H1 (cell line): ENCODE measurements at regions not wholly inside any gene's neighbourhood (a gene's known extent, or its start where the extent isn't known, plus 50 kb on each side); places are given as distances from the start of the nearest gene placed in this dataset.

Source experiments
- CTCF ChIA-PET: fragments of 300-600 bp; sonication (Branson Sonifier 250); formaldehyde crosslinking; loops from one replicate; lab custom pipeline; 2021; ENCODE audit not compliant: partially characterized antibody; lab: Charles Lee
- POLR2A ChIA-PET: fragments of 300-600 bp; sonication (Branson Sonifier 250); formaldehyde crosslinking; loops from one replicate; lab custom pipeline; 2021; ENCODE audit warnings: inconsistent platforms; ENCODE audit not compliant: partially characterized antibody; lab: Charles Lee
- DNase-seq, 2 experiments: peaks; one replicate each; pipeline versions ENCODE4 v3.0.0 to v3.0.0-alpha.2; 2010 to 2022; ENCODE audit warnings: low spot score in 2 of 2, low read depth in 1 of 2, mixed read lengths in 1 of 2
- FAIRE-seq: peaks from 2 replicates; lab custom pipeline; 2011; peaks lifted over from hg19 to GRCh38; lab: Jason Lieb, UNC
- H2AFZ ChIP-seq: 2 replicates; pipeline ENCODE4 v1.8.1; 2012; ENCODE audit warnings: low read length, inconsistent platforms
- H2AK5ac ChIP-seq: 2 replicates; pipeline ENCODE4 v1.6.1; 2013; ENCODE audit warnings: low read depth, low read length
- H2BK120ac ChIP-seq: replicated peaks from 2 replicates; pipeline ENCODE3; 2013; ENCODE audit warnings: low read depth, low read length, inconsistent platforms
- H2BK12ac ChIP-seq: 2 replicates; pipeline ENCODE4 v1.6.1; 2013; ENCODE audit warnings: low read depth, low read length
- H2BK15ac ChIP-seq: 2 replicates; pipeline ENCODE4 v1.6.1; 2013; ENCODE audit warnings: low read length
- H2BK20ac ChIP-seq: 2 replicates; pipeline ENCODE4 v1.6.1; 2013; ENCODE audit warnings: low read length
- H2BK5ac ChIP-seq: 2 replicates; pipeline ENCODE4 v1.6.1; 2013; ENCODE audit warnings: low read depth, low read length
- H3K14ac ChIP-seq: 2 replicates; pipeline ENCODE4 v1.6.1; 2013; ENCODE audit warnings: inconsistent platforms; ENCODE audit not compliant: insufficient read length
- H3K18ac ChIP-seq: 2 replicates; pipeline ENCODE4 v1.6.1; 2013; ENCODE audit warnings: low read length; ENCODE audit errors: extremely low read depth
- H3K23ac ChIP-seq: 2 replicates; pipeline ENCODE4 v1.6.1; 2013; ENCODE audit warnings: inconsistent platforms; ENCODE audit not compliant: insufficient read length
- H3K23me2 ChIP-seq: 2 replicates; pipeline ENCODE4 v1.6.1; 2013; ENCODE audit warnings: low read depth, low read length
- H3K27ac ChIP-seq: 2 replicates; pipeline ENCODE4 v1.6.1; 2011; ENCODE audit warnings: low read depth, low read length, inconsistent platforms
- H3K27me3 ChIP-seq, 4 experiments: replicated peaks in 1 of 4; 1 replicate in 1 of 4; 2 replicates in 3 of 4; pipeline versions ENCODE4 v1.6.1 to v1.8.1; 2011 to 2013; ENCODE audit warnings: low read length in 3 of 4, mild to moderate bottlenecking in 3 of 4, inconsistent platforms in 2 of 4, mixed read lengths in 2 of 4, moderate library complexity in 1 of 4; ENCODE audit not compliant: control insufficient read depth in 3 of 4, insufficient read depth in 3 of 4; ENCODE audit errors: extremely low read depth in 1 of 4
- H3K36me3 ChIP-seq, 4 experiments: 2 replicates each; pipeline versions ENCODE4 v1.6.1 to v1.8.1; 2011 to 2013; ENCODE audit warnings: mild to moderate bottlenecking in 4 of 4, low read length in 3 of 4, moderate library complexity in 2 of 4, control low read depth in 1 of 4, inconsistent platforms in 1 of 4; ENCODE audit not compliant: insufficient read depth in 4 of 4, control insufficient read depth in 2 of 4
- H3K4ac ChIP-seq: replicated peaks from 2 replicates; pipeline ENCODE3; 2013; ENCODE audit warnings: low read length, low read depth, mixed read lengths, inconsistent platforms; ENCODE audit not compliant: insufficient read length
- H3K4me1 ChIP-seq, 4 experiments: replicated peaks in 1 of 4; 1 replicate in 1 of 4; 2 replicates in 3 of 4; pipeline versions ENCODE4 v1.6.1 to v1.8.1; 2011 to 2013; ENCODE audit warnings: low read length in 3 of 4, inconsistent platforms in 2 of 4, mixed read lengths in 1 of 4; ENCODE audit not compliant: insufficient read depth in 4 of 4, control insufficient read depth in 3 of 4
- H3K4me2 ChIP-seq, 2 experiments: 2 replicates each; pipeline versions ENCODE4 v1.6.1 to v1.8.1; 2011 to 2013; ENCODE audit warnings: low read depth in 2 of 2, low read length in 2 of 2, control low read depth in 1 of 2, inconsistent platforms in 1 of 2, mild to moderate bottlenecking in 1 of 2; ENCODE audit not compliant: insufficient read depth in 1 of 2
- H3K4me3 ChIP-seq, 4 experiments: fragments of 200-600, 300-600 bp in 1 of 4; sonication (generic), shearing (Covaris generic), sonication (Bioruptor Twin) in 1 of 4; 2 replicates each; pipeline versions ENCODE4 v1.5.1 to v1.8.1; 2011 to 2016; ENCODE audit warnings: low read length in 4 of 4, low read depth in 3 of 4, control low read depth in 2 of 4, inconsistent platforms in 2 of 4, mild to moderate bottlenecking in 2 of 4, mixed read lengths in 1 of 4, moderate library complexity in 1 of 4; ENCODE audit not compliant: insufficient read depth in 2 of 4; ENCODE audit errors: extremely low read depth in 1 of 4
- H3K56ac ChIP-seq: replicated peaks from 2 replicates; pipeline ENCODE3; 2013; ENCODE audit warnings: low read depth, mild to moderate bottlenecking, mixed read lengths, low read length, inconsistent platforms; ENCODE audit not compliant: insufficient read length
- H3K79me1 ChIP-seq: 2 replicates; pipeline ENCODE4 v1.6.1; 2013; ENCODE audit warnings: low read depth, low read length, control low read depth
- H3K79me2 ChIP-seq, 2 experiments: 2 replicates each; pipeline versions ENCODE4 v1.6.1 to v1.8.1; 2012 to 2013; ENCODE audit warnings: low read length in 2 of 2, mild to moderate bottlenecking in 2 of 2, inconsistent platforms in 1 of 2; ENCODE audit not compliant: insufficient read depth in 2 of 2, control insufficient read depth in 1 of 2
- H3K9ac ChIP-seq, 4 experiments: replicated peaks in 1 of 4; 1 replicate in 1 of 4; 2 replicates in 3 of 4; pipeline versions ENCODE4 v1.6.1 to v1.8.1; 2011 to 2013; ENCODE audit warnings: low read depth in 3 of 4, low read length in 3 of 4, control low read depth in 2 of 4, mild to moderate bottlenecking in 2 of 4, moderate library complexity in 2 of 4, inconsistent platforms in 1 of 4; ENCODE audit errors: extremely low read depth in 1 of 4
- H3K9me3 ChIP-seq, 2 experiments: 2 replicates each; pipeline versions ENCODE4 v1.6.1 to v1.8.1; 2012 to 2013; ENCODE audit warnings: mild to moderate bottlenecking in 2 of 2, moderate library complexity in 2 of 2, control low read depth in 1 of 2, inconsistent platforms in 1 of 2, low read depth in 1 of 2, low read length in 1 of 2, mixed read lengths in 1 of 2; ENCODE audit not compliant: insufficient read depth in 2 of 2
- H4K20me1 ChIP-seq, 2 experiments: replicated peaks in 1 of 2; 2 replicates each; pipeline versions ENCODE3 to v1.8.1; 2011 to 2013; ENCODE audit warnings: inconsistent platforms in 2 of 2, low read length in 2 of 2, mild to moderate bottlenecking in 1 of 2; ENCODE audit not compliant: insufficient read depth in 2 of 2, control insufficient read depth in 1 of 2
- H4K5ac ChIP-seq: 2 replicates; pipeline ENCODE4 v1.6.1; 2013; ENCODE audit warnings: low read length, low read depth, mixed read lengths, inconsistent platforms; ENCODE audit not compliant: insufficient read length
- H4K8ac ChIP-seq: 2 replicates; pipeline ENCODE4 v1.8.0; 2013; ENCODE audit warnings: mild to moderate bottlenecking, moderate library complexity, low read length, inconsistent platforms; ENCODE audit not compliant: insufficient read depth; ENCODE audit errors: extremely low read depth
- H4K91ac ChIP-seq: replicated peaks from 2 replicates; pipeline ENCODE3; 2013; ENCODE audit warnings: low read length, mixed read lengths, inconsistent platforms; ENCODE audit not compliant: insufficient read length
- ASH2L ChIP-seq: fragments of 200-600, 300-600 bp; sonication (generic); IDR thresholded peaks from one replicate; pipeline ENCODE4 v1.7.1; 2017; ENCODE audit warnings: low read length
- CREB1 ChIP-seq: IDR thresholded peaks from 2 replicates; pipeline ENCODE4 v1.6.1; 2012; ENCODE audit warnings: inconsistent platforms
- GABPA ChIP-seq: IDR thresholded peaks from 2 replicates; pipeline ENCODE4 v1.6.1; 2011; ENCODE audit warnings: mild to moderate bottlenecking, low read length, moderate library complexity, borderline replicate concordance; ENCODE audit not compliant: insufficient read depth
- HDAC2 ChIP-seq, 2 experiments: fragments of 300-600 bp in 1 of 2; sonication (generic) in 1 of 2; IDR thresholded peaks; 2 replicates each; pipeline ENCODE4 v1.6.1; 2011 to 2012; ENCODE audit warnings: low read depth in 2 of 2, low read length in 2 of 2, mild to moderate bottlenecking in 2 of 2, moderate library complexity in 2 of 2, borderline replicate concordance in 1 of 2, inconsistent platforms in 1 of 2
- WGBS, 2 experiments: shearing (Covaris generic) in 1 of 2; methylation state at CpG; one replicate each; pipeline versions ENCODE4 v1.1.6 to v1.1.7; 2013 to 2015; ENCODE audit warnings: low lambda C conversion rate in 2 of 2, mixed read lengths in 2 of 2, inconsistent platforms in 1 of 2, low coverage in 1 of 2, missing lambda C conversion rate in 1 of 2; ENCODE audit not compliant: insufficient replicate concordance in 2 of 2, insufficient coverage in 1 of 2, insufficient read length in 1 of 2; ENCODE audit errors: extremely low coverage in 1 of 2, missing lambda C conversion rate in 1 of 2; 5-methylcytosine and 5-hydroxymethylcytosine counted together
- TF ChIP-seq, protein P1 (sequence below): IDR thresholded peaks from 2 replicates; pipeline ENCODE4 v1.6.1; 2012; ENCODE audit warnings: low read length, inconsistent platforms

DNA sequence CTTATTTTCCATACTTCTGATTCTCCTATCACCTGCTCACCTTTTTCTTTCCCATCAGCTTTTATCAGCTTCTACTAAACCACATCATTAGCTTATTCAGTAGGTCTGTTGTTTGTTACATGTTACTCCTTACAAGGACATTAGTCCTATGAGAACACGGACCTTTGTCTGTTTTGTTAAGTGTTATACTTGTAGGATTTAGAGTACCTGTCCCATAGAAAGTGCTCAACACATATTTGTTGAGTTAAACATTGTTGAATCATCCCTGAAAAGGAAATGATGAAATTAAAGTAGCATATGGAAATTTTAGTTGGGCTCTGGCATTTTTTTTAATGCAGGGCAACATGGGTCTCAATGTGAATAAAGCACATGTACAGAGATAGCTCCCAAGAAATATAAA is 222.1 kb upstream of the CARD18 start:
- CTCF ChIA-PET = interaction anchor here (1.0 kb wide), 1 partner anchor 909 kb away, joined by 4 read pairs; no protein-coding TSS in a partner anchor

More for the DNA sequence above, 222.1 kb upstream of the CARD18 start:
- H4K8ac ChIP-seq = no peak overlapping the region
- no peak overlapping the region for H4K91ac ChIP-seq
- no peak overlapping the region for H3K56ac ChIP-seq
- no peak overlapping the region for H2AK5ac ChIP-seq
- no peak overlapping the region for H2BK5ac ChIP-seq
- POLR2A ChIA-PET = no interaction called here
- H4K20me1 ChIP-seq = no peaks in the 10 kb centered on the region
- no peak overlapping the region for H2BK15ac ChIP-seq
- H3K18ac ChIP-seq = no peak overlapping the region
- H3K27me3 ChIP-seq = no peaks in the 10 kb centered on the region
- no peak overlapping the region for H3K27ac ChIP-seq
- no peak overlapping the region for H3K23ac ChIP-seq
- H3K4ac ChIP-seq = no peak overlapping the region
- no peak overlapping the region for H2BK120ac ChIP-seq
- DNase-seq (no peak), FAIRE-seq (no peak)
- no peaks in the 10 kb centered on the region for H3K36me3 ChIP-seq
- H3K23me2 ChIP-seq = no peaks in the 10 kb centered on the region
- H2BK12ac ChIP-seq = no peak overlapping the region
- 88% methylated on average over 1 of the region's 1 CpG; no CpG with 5 or more reads in 1 of the 2 experiments for WGBS, 2 experiments
- no peak overlapping the region for H2AFZ ChIP-seq
- no peaks in the 10 kb centered on the region for H3K9me3 ChIP-seq
- H3K79me2 ChIP-seq = no peaks in the 10 kb centered on the region
- no peak overlapping the region for H3K14ac ChIP-seq
- H3K4me3 ChIP-seq = no peak overlapping the region
- H4K5ac ChIP-seq = no peak overlapping the region
- TF ChIP-seq CREB1 (no peak), GABPA (no peak), ASH2L (no peak), HDAC2 (IDR thresholded peaks at IDR 0.05; ENCODE audit: borderline replicate concordance in 1 of 2, low read depth in 2 of 2, low read length in 2 of 2) (no peak)
- TF ChIP-seq, protein P1, sequence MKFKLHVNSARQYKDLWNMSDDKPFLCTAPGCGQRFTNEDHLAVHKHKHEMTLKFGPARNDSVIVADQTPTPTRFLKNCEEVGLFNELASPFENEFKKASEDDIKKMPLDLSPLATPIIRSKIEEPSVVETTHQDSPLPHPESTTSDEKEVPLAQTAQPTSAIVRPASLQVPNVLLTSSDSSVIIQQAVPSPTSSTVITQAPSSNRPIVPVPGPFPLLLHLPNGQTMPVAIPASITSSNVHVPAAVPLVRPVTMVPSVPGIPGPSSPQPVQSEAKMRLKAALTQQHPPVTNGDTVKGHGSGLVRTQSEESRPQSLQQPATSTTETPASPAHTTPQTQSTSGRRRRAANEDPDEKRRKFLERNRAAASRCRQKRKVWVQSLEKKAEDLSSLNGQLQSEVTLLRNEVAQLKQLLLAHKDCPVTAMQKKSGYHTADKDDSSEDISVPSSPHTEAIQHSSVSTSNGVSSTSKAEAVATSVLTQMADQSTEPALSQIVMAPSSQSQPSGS = no peak
- no peak overlapping the region for H3K9ac ChIP-seq
- no peaks in the 10 kb centered on the region for H3K79me1 ChIP-seq
- H3K4me2 ChIP-seq = no peak overlapping the region
- H2BK20ac ChIP-seq = no peak overlapping the region
- H3K4me1 ChIP-seq = peaks cover 0 to 2% (median 0%) of the 10 kb centered on the region in 4 experiments; a peak in 1 of 7 replicates
